SK-N-MC (cell line): ENCODE measurements at regions not wholly inside any gene's neighbourhood (a gene's known extent, or its start where the extent isn't known, plus 50 kb on each side); places are given as distances from the start of the nearest gene placed in this dataset.

ENCODE experiments used
- EZH2 ChIP-seq: fragments of 200-600 bp; sonication (generic); IDR thresholded peaks from one replicate; pipeline ENCODE4 v1.6.1; 2017; ENCODE audit warnings: antibody characterized with exemption
- FOXP2 ChIP-seq: optimal IDR thresholded peaks from 2 replicates; pipeline ENCODE3; 2011; ENCODE audit warnings: mild to moderate bottlenecking, moderate library complexity; ENCODE audit not compliant: insufficient read depth; ENCODE audit errors: extremely low read length, control extremely low read depth
- POLR2AphosphoS5 ChIP-seq: IDR thresholded peaks from 2 replicates; pipeline ENCODE4 v1.6.1; 2012; ENCODE audit warnings: mild to moderate bottlenecking, low read depth, low read length, borderline replicate concordance

DNA sequence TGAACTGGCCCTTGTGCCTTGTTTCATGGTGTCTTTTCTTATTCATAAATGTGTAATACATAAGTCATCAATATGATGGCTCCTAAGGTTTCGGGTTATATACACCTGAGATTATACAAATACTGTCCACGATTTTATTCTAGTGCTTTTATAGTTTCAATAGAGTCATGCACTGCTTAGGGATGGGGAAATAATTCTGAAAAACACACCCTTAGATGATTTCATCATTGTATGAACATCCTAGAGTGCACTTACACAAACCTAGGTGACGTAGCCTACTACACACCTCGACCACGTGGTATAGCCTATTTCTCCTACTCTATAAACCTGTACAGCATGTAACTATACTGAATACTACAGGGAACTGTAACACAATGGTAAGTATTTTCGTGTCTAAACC, 988.8 kb upstream of the NR2F2 start:
- no peak for TF ChIP-seq EZH2
- TF ChIP-seq POLR2AphosphoS5 = no peak
- TF ChIP-seq FOXP2 = no peak
